PC-3 (cell line): ENCODE measurements at regions not wholly inside any gene's neighbourhood (a gene's known extent, or its start where the extent isn't known, plus 50 kb on each side); places are given as distances from the start of the nearest gene placed in this dataset.

ENCODE experiments used
- EZH2 ChIP-seq: fragments of 300-600 bp; sonication (generic); IDR thresholded peaks from one replicate; pipeline ENCODE4 v1.6.1; 2017; ENCODE audit warnings: antibody characterized with exemption, mild to moderate bottlenecking, low read length; ENCODE audit not compliant: unreplicated experiment
- EZH2phosphoT487 ChIP-seq: fragments of 300-600 bp; sonication (generic); IDR thresholded peaks from 2 replicates; pipeline ENCODE4 v1.6.1; 2018; ENCODE audit warnings: mild to moderate bottlenecking, antibody characterized with exemption, low read length, borderline replicate concordance
- TF ChIP-seq, protein P1 (sequence below): fragments of 300-600 bp; sonication (generic); conservative IDR thresholded peaks from 2 replicates; pipeline ENCODE4 v1.5.1; 2017; ENCODE audit warnings: antibody characterized with exemption, low read depth, mild to moderate bottlenecking, low read length

GRCh38 chrX:13377550-13377934 is 57.7 kb upstream of the ATXN3L start:
- TF ChIP-seq, protein P1, sequence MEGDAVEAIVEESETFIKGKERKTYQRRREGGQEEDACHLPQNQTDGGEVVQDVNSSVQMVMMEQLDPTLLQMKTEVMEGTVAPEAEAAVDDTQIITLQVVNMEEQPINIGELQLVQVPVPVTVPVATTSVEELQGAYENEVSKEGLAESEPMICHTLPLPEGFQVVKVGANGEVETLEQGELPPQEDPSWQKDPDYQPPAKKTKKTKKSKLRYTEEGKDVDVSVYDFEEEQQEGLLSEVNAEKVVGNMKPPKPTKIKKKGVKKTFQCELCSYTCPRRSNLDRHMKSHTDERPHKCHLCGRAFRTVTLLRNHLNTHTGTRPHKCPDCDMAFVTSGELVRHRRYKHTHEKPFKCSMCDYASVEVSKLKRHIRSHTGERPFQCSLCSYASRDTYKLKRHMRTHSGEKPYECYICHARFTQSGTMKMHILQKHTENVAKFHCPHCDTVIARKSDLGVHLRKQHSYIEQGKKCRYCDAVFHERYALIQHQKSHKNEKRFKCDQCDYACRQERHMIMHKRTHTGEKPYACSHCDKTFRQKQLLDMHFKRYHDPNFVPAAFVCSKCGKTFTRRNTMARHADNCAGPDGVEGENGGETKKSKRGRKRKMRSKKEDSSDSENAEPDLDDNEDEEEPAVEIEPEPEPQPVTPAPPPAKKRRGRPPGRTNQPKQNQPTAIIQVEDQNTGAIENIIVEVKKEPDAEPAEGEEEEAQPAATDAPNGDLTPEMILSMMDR: no peak
- no peak for TF ChIP-seq EZH2
- no peak for TF ChIP-seq EZH2phosphoT487
